Suppressor macrophage (primary cell): ENCODE measurements at regions not wholly inside any gene's neighbourhood (a gene's known extent, or its start where the extent isn't known, plus 50 kb on each side); places are given as distances from the start of the nearest gene placed in this dataset.
"Not testable (repeated sequence)": the region's sequence is repeated elsewhere in the genome, so short reads cannot be mapped to it uniquely, and the experiment has no call there.

ENCODE experiments used
- DNase-seq, 4 experiments: peaks; one replicate each; pipeline ENCODE4 v3.0.0-alpha.2; 2020 to 2022

GRCh38 chr6:100322886-100323285 is 141.8 kb downstream of the SIM1 start:
- DNase-seq = no peak

DNA sequence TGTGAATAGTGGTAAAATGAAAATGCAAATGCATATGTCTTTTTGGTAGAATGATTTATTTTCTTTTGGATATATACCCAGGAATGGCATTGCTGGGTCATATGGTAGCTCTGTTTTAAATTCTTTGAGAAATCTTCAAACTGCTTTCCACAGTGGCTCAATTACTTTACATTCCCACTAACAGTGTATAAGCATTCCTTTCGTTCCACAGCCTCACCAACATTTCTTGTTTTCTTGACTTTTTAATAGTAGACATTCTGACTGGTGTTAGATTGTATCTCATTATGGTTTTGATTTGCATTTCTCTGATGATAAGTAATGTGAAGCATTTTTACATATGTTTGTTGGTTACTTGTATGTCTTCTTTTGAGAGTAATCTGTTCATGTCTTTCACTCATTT is 144.0 kb downstream of the SIM1 start:
- no peak for DNase-seq

DNA sequence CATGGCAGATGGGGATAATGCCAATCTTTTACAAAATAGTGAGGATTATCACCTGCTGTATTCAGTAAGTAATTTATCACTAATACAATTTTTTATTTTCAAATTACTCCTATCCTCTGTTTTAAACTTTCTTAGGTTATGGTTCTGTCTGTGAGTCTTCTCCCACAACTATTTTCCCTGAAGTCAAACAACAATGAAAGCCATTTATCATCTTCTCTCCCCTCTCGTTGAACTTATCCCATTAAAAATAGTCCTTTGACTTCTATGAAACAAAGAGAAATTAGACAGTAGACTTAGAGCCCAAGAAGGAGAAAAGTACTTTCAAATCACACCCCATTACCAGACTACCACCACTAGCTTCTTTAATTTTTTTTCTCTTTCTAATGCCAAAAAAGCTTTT is 147.7 kb downstream of the SIM1 start:
- no peak for DNase-seq

DNA sequence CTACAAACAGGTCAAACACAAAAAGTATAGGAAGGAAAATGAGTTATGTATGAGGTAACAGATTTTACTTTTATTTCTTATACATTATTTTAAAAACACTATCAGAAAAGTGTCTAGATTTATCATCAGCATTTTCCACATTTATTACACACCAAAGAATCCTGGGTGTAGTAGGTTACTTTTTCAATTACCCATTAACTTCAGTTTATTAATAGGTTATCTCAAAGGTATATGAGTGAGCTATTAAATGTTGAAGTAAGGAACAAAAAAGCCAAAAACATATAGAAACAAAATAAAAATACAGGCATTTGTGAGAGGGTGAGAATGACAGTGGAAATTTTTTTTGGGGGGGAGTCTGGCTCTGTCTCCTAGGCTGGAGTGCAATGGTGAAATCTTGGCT is 150.5 kb downstream of the SIM1 start:
- no peak for DNase-seq

GRCh38 chr6:100311707-100312251 is 152.9 kb downstream of the SIM1 start:
- DNase-seq = no peak

GRCh38 chr6:100309174-100309573 is 155.5 kb downstream of the SIM1 start:
- DNase-seq = no peak

DNA sequence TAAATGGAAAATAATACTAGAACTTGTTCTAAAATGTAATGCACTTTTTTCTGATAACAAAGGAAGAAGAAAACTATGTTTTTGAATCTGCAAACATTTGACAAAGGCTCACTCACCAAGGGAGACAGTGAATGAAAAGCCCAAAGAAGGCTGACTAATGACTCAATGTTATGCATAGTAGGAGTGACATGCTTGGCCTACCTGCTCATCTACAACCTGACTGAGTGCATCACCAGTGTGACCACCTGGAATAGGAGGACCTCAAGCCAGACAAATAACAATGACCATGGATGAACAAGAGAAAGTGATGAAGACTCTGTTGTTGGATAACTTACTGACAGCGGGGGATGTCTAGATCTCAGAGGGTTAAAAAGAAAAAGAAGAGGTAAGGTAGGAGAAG is 157.2 kb downstream of the SIM1 start:
- no peak for DNase-seq

DNA sequence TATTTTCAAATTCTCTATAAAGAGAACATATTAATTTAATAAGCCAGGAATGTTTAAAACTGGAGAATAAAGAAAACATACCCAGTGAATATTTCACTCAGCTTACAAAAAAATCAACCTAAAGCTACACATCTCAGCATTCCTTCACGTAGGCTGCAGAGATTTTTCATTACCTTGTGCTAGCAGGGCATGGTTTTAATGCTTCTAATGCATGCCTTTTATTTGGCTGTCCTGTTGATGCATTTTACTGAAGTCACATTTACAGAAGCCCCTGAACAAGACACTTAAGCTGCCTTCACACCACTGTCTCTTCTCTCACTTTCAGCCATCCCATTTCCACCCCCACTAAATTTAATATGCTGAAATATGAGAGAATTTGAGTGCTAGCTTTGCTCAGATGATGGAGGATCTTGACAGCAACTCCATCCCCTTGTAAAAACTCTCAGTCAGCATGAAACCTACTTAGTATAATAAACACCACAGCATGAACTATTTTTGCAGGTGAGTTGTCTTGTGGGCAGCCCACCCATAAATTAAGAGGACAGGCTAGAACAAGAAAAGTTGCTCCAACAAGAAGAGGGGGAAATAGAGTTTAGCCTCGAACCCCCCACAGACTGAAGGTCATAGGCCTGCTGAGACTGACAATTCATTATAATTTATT is 159.4 kb downstream of the SIM1 start:
- no peak for DNase-seq

GRCh38 chr6:100304575-100304974 is 160.1 kb downstream of the SIM1 start:
- DNase-seq = peak in 2 of 4 experiments; percentile 13 to 35

- DNase-seq = no peak
Observed at GRCh38 chr6:100301731-100302130, 163.0 kb downstream of the SIM1 start.

DNA sequence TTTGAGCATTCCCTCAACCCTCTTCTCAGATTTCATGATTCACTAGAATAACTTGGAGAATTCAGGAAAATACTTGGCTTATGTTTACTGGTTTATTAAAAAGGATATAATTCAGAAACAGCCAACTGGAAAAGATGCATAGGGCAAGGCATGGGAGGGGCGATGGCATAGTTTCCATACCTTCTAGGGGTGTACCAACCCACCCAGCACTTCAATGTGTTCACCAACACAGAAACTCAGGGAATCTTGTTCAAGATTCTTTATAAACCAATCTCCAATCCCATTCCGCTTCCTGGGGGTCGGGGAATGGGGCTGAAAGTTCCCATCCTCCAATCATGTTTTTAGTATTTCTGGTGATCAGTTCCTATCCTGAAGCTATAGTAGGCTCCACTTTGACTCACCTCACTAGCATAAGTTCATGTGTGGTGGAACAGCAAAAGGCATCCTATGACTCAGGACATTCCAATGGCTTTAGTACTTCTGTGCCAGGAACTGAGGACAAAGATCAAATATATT is 164.4 kb downstream of the SIM1 start:
- no peak for DNase-seq

GRCh38 chr6:100296810-100297544 is 167.7 kb downstream of the SIM1 start:
- no peak for DNase-seq

- DNase-seq = not testable (repeated sequence)
Observed at GRCh38 chr6:100295172-100295571, 169.5 kb downstream of the SIM1 start.

- DNase-seq = no peak
Observed at GRCh38 chr6:100289285-100289684, 175.4 kb downstream of the SIM1 start.

GRCh38 chr6:100288311-100288710 is 176.4 kb downstream of the SIM1 start:
- no peak for DNase-seq

- DNase-seq = no peak
Observed at GRCh38 chr6:100283285-100283684, 181.4 kb downstream of the SIM1 start.

DNA sequence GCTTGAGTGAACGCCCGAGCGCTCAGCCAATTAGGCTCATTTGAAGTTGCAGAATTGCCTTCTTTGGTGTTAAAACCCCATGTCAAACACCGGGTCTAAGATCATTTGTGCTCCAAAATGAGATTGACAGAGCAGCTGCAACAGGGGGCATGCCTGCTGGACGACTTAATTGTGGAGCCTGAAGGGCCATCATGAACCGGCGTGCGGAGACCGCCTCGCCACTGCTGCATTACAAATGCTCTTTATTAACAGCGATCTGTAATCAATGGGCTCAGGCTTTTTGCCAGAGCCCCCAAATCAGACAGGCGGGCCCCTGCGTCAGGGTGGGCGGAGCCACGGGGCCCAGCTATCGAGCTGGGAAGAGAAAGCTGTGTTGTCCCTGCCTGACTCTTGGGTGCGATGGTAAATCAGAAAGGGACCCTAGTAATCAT is 183.2 kb downstream of the SIM1 start:
- no peak for DNase-seq

DNA sequence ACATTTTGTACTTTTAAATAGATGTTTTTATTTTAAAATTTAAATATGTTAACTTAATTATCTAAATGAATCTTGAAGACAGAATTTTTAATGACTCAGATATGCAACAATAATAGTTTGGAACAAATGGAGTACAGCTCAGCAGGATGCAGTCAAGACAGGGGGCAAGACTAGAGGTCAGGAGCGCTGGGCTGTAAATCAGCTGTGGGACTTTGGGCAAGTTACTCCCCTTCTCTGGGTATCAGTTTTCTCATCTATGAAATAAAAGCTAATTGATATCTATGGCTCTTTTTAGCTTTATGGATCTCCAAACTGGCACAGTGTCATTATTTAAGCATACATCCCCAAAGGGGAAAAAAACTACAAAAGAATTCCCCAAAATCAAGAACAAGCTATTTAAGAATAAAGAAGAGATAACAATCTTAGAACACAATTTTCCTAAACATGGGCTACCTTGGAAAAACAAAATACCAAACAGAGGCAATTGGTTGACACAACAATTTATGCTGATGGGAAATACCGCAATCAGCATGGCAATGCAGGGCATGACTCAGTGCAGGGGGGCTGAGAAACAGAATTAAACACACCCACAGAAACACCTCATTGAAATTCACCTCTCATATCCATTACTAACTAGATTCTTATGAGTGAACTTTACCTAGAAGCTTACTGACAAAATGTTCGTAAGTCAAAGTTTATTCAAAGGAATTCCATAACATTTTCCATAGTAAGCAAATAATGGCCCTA is 188.2 kb downstream of the SIM1 start:
- DNase-seq = no peak

- no peak for DNase-seq
Observed at GRCh38 chr6:100274147-100274546, 190.6 kb downstream of the SIM1 start.

GRCh38 chr6:100271625-100272024 is 193.1 kb downstream of the SIM1 start:
- no peak for DNase-seq

- DNase-seq = no peak
Observed at GRCh38 chr6:100271202-100271601, 193.5 kb downstream of the SIM1 start.

- no peak for DNase-seq
Observed at GRCh38 chr6:100269189-100269588, 195.5 kb downstream of the SIM1 start.

GRCh38 chr6:100268326-100268725 is 196.4 kb downstream of the SIM1 start:
- DNase-seq = no peak
